ENCODE measurements at regions not wholly inside any gene's neighbourhood (a gene's known extent, or its start where the extent isn't known, plus 50 kb on each side); places are given as distances from the start of the nearest gene placed in this dataset.

- no peak overlapping the region for H2BK20ac ChIP-seq (ENCODE audit: low read depth, low read length)
- no peaks in the 10 kb centered on the region for H3K9me1 ChIP-seq (ENCODE audit: insufficient read depth, low read length)
- H4K91ac ChIP-seq (ENCODE audit: insufficient read depth, low read depth, low read length): no peak overlapping the region
- H3K4me1 ChIP-seq (ENCODE audit: control insufficient read depth, insufficient read depth, low read length): no peaks in the 10 kb centered on the region
- no peak overlapping the region for H3K4me3 ChIP-seq (ENCODE audit: insufficient read depth, low read depth, low read length)
- H4K8ac ChIP-seq (ENCODE audit: low read depth in 2 of 2, low read length in 2 of 2): no peak overlapping the region
- no peak overlapping the region for H2AK9ac ChIP-seq (replicated peaks; ENCODE audit: low read depth, low read length, poor library complexity)
- H3K9ac ChIP-seq (ENCODE audit: low read depth, low read length): no peak overlapping the region
- H3K18ac ChIP-seq (ENCODE audit: low read depth, low read length): no peak overlapping the region
- H3K27me3 ChIP-seq (ENCODE audit: control insufficient read depth, insufficient read depth, low read length): no peaks in the 10 kb centered on the region
- H3K23ac ChIP-seq (ENCODE audit: low read depth, low read length): no peak overlapping the region
- no TSS peak for BruUV-seq (replicated peaks)
- dilution Hi-C loops (cut with HindIII; ENCODE audit: low sequenced_read_pairs, unreplicated experiment) (no loop called here), in situ Hi-C loops (cut with MboI; ENCODE audit: low sequenced_read_pairs) (no loop called here), intact Hi-C loops (cut with micrococcal nuclease) (no loop called here)
- no peak overlapping the region for H2AK5ac ChIP-seq (ENCODE audit: low read depth, low read length)
- no peak overlapping the region for H2BK5ac ChIP-seq (ENCODE audit: low read depth, low read length, poor library complexity, severe bottlenecking)
- no peak overlapping the region for H3K4ac ChIP-seq (ENCODE audit: low read depth, low read length)
- H4K20me1 ChIP-seq (ENCODE audit: insufficient read depth, low read length): no peaks in the 10 kb centered on the region
- WGBS, 2 experiments (ENCODE audit: extremely low coverage in 2 of 2, insufficient read length in 1 of 2): no CpG with 5 or more reads among the region's 2 CpGs
- H3K27ac ChIP-seq (ENCODE audit: insufficient read depth, low read length): no peak overlapping the region
- TF ChIP-seq FOS (IDR thresholded peaks at IDR 0.05; ENCODE audit: low read depth, low read length): no peak
- ATAC-seq (ENCODE audit: low read depth) (no peak), DNase-seq (no peak)
- H3K56ac ChIP-seq (ENCODE audit: extremely low read depth, insufficient read depth, low read length): no peak overlapping the region
- H4K5ac ChIP-seq (ENCODE audit: low read depth, low read length): no peak overlapping the region
- H2BK120ac ChIP-seq (ENCODE audit: low read depth, low read length): no peak overlapping the region
- H3K79me1 ChIP-seq (ENCODE audit: low read depth in 1 of 2, low read length in 2 of 2): no peaks in the 10 kb centered on the region
- CTCF ChIA-PET: interaction anchor here (0.6 kb wide), 1 partner anchor 388 kb away, joined by 3 read pairs; no protein-coding TSS in a partner anchor
- H2AFZ ChIP-seq (replicated peaks; ENCODE audit: low read length, poor library complexity): no peak overlapping the region
- H3K4me2 ChIP-seq (ENCODE audit: low read depth, low read length): no peak overlapping the region
- H3K14ac ChIP-seq (replicated peaks; ENCODE audit: low read depth, low read length): no peak overlapping the region
- H3K9me3 ChIP-seq (ENCODE audit: control insufficient read depth, insufficient read depth, low read length): no peaks in the 10 kb centered on the region
- POLR2A ChIA-PET (ENCODE audit: unreplicated experiment): no interaction called here
- no peak overlapping the region for H2BK15ac ChIP-seq (ENCODE audit: low read depth, low read length)
- H3K36me3 ChIP-seq (ENCODE audit: control insufficient read depth, insufficient read depth, low read length): no peaks in the 10 kb centered on the region
Measured at GRCh38 chr7:18315241-18315640, 180.3 kb upstream of the HDAC9 start.

Measured in IMR-90 (cell line).